ENCODE measurements at regions not wholly inside any gene's neighbourhood (a gene's known extent, or its start where the extent isn't known, plus 50 kb on each side); places are given as distances from the start of the nearest gene placed in this dataset.

DNA sequence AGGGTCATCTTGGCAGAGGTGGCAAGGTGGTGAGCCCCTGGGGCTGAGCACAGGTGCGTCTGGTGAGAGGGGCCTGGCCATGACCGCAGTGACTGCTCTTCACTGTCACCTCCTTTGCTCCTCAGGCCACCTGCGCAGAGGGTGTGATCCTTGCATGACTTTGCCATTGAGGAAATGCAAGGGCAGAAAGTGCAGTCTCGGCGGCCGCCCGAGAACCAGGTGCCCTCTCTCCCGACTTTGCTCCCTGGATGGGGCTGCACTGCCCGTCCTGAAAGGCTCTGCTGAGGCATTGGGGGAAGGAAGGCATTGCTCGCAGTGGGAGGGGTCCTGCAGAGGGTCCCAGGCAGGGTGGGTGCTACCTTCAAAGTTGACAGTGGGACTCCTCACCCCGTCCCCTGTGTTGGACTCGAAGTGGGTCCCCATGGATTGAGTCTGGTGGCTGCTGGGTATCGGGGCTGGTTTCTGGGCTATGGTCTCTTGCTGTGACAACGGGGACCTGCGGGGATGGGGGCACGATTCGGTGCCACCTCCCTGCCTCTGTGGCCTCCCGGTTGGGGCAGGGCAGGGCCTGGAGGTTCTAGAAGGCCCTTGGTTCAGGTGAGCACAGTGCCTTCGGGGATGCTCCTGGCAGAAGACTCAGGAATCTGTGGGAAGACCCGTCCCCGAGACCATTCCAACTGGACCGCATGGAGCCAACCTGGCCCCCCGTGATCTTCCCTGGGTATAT lies 1239.4 kb downstream of the BRD1 start:
- RAD21 ChIA-PET (ENCODE audit: low non-redundant PET in 1 of 2, low total read pairs in 2 of 2, uncharacterized antibody in 2 of 2, unreplicated experiment in 2 of 2): no interaction called here
- no peak for TF ChIP-seq CEBPB (IDR thresholded peaks at IDR 0.05; ENCODE audit: low read depth)
- peaks cover 6 to 9% of the 10 kb centered on the region in 2 experiments; a peak in 3 of 4 replicates for H3K9me3 ChIP-seq (ENCODE audit: control insufficient read depth in 1 of 2, insufficient read depth in 1 of 2, low read depth in 1 of 2, low read length in 2 of 2)
- no peaks in the 10 kb centered on the region for H3K36me3 ChIP-seq (ENCODE audit: control insufficient read depth in 1 of 2, insufficient read depth in 2 of 2, low read length in 2 of 2)
- DNase-seq (ENCODE audit: low read depth, low spot score) (no peak), ATAC-seq (no peak)
- H3K4me2 ChIP-seq (ENCODE audit: low read length): no peak overlapping the region
- no peak overlapping the region for H3K27ac ChIP-seq (ENCODE audit: low read depth, low read length)
- H3K4me1 ChIP-seq (ENCODE audit: control insufficient read depth in 1 of 2, insufficient read depth in 2 of 2, low read length in 2 of 2): no peaks in the 10 kb centered on the region
- H3K79me2 ChIP-seq (ENCODE audit: insufficient read depth, low read length): no peaks in the 10 kb centered on the region
- H2AFZ ChIP-seq (ENCODE audit: low read depth, low read length, poor library complexity, severe bottlenecking): no peak overlapping the region
- no peaks in the 10 kb centered on the region for H3K27me3 ChIP-seq (ENCODE audit: insufficient read depth, low read length)
- no TSS peak for BruUV-seq (replicated peaks)
- intact Hi-C loops (cut with micrococcal nuclease): no loop called here
- H3K4me3 ChIP-seq (replicated peaks in 1 of 2; ENCODE audit: low read depth in 1 of 2, low read length in 2 of 2): no peak overlapping the region
- POLR2A ChIA-PET: no interaction called here
- CTCF ChIA-PET: no interaction called here
- no peaks in the 10 kb centered on the region for H3K9me2 ChIP-seq (ENCODE audit: insufficient read depth)
- H4K20me1 ChIP-seq (ENCODE audit: insufficient read depth): no peaks in the 10 kb centered on the region
- no peak overlapping the region for H3K9ac ChIP-seq (ENCODE audit: low read length)

DNA sequence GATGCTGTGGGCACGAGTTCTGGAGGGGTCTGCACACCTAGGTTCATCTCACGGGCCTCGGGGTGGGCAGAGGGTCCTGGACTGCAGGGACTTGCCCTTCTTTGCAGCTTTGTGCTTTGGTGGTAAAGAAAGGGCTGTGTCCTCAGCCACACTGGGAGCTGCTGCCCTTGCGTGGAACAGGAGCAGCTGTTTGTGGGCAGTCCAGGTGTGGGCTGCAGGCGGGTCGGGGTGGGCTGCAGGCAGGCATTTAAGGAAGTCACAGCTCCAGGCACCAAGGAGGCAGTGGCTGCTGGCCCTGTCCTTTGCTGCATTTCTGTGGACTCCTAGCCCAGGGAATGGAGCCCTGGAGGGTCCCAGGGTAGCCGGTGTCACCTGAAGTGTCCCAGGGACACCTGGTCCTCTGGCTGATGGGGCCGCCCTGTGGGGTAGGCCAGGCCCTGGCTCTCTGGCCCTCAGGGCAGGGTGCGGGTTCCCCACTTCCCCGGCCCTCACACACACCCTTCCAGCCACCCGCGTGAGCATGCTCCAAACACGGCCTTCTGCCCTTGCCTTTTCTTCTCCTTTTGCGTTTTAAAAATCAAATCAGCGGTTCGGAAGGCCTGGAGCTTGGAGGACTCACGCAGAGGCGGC lies 1240.3 kb downstream of the BRD1 start:
- Histone ChIP-seq H3K27ac (ENCODE audit: low read depth, low read length) (no peak overlapping the region), H4K20me1 (ENCODE audit: insufficient read depth) (no peaks in the 10 kb centered on the region), H3K9me3 (ENCODE audit: control insufficient read depth in 1 of 2, insufficient read depth in 1 of 2, low read depth in 1 of 2, low read length in 2 of 2) (peaks cover 6 to 14% of the 10 kb centered on the region in 2 experiments; a peak in 3 of 4 replicates), H3K4me1 (ENCODE audit: control insufficient read depth in 1 of 2, insufficient read depth in 2 of 2, low read length in 2 of 2) (no peaks in the 10 kb centered on the region), H3K4me2 (ENCODE audit: low read length) (no peak overlapping the region), H3K9ac (ENCODE audit: low read length) (no peak overlapping the region), H2AFZ (ENCODE audit: low read depth, low read length, poor library complexity, severe bottlenecking) (no peak overlapping the region), H3K79me2 (ENCODE audit: insufficient read depth, low read length) (no peaks in the 10 kb centered on the region), H3K27me3 (ENCODE audit: insufficient read depth, low read length) (no peaks in the 10 kb centered on the region), H3K4me3 (replicated peaks in 1 of 2; ENCODE audit: low read depth in 1 of 2, low read length in 2 of 2) (no peak overlapping the region), H3K9me2 (ENCODE audit: insufficient read depth) (no peaks in the 10 kb centered on the region), H3K36me3 (ENCODE audit: control insufficient read depth in 1 of 2, insufficient read depth in 2 of 2, low read length in 2 of 2) (no peaks in the 10 kb centered on the region)
- ChIA-PET CTCF (no interaction called here), POLR2A (no interaction called here), RAD21 (ENCODE audit: low non-redundant PET in 1 of 2, low total read pairs in 2 of 2, uncharacterized antibody in 2 of 2, unreplicated experiment in 2 of 2) (no interaction called here)
- TF ChIP-seq EZH2 (IDR thresholded peaks at IDR 0.05) (no peak), ZNF274 (IDR thresholded peaks at IDR 0.05; ENCODE audit: low read depth, low read length) (no peak), EZH2phosphoT487 (IDR thresholded peaks at IDR 0.05; ENCODE audit: borderline replicate concordance) (no peak), SIN3A (IDR thresholded peaks at IDR 0.05; ENCODE audit: low read depth) (no peak), JUND (IDR thresholded peaks at IDR 0.05) (no peak), YY1 (IDR thresholded peaks at IDR 0.05; ENCODE audit: extremely low read depth, insufficient replicate concordance, low read depth, low read length) (no peak), CBX3 (IDR thresholded peaks at IDR 0.05; ENCODE audit: low read depth) (no peak), POLR2AphosphoS5 (IDR thresholded peaks at IDR 0.05; ENCODE audit: low read depth, low read length) (no peak), ZFX (IDR thresholded peaks at IDR 0.05) (no peak), RAD21 (IDR thresholded peaks at IDR 0.05; ENCODE audit: low read depth) (no peak), TCF7L2 (IDR thresholded peaks at IDR 0.05; ENCODE audit: borderline replicate concordance, extremely low read depth, insufficient read depth, insufficient read length) (no peak), EGR1 (IDR thresholded peaks at IDR 0.05; ENCODE audit: low read depth) (no peak), SP1 (IDR thresholded peaks at IDR 0.05; ENCODE audit: low read depth) (no peak)
- TF ChIP-seq, protein P1, sequence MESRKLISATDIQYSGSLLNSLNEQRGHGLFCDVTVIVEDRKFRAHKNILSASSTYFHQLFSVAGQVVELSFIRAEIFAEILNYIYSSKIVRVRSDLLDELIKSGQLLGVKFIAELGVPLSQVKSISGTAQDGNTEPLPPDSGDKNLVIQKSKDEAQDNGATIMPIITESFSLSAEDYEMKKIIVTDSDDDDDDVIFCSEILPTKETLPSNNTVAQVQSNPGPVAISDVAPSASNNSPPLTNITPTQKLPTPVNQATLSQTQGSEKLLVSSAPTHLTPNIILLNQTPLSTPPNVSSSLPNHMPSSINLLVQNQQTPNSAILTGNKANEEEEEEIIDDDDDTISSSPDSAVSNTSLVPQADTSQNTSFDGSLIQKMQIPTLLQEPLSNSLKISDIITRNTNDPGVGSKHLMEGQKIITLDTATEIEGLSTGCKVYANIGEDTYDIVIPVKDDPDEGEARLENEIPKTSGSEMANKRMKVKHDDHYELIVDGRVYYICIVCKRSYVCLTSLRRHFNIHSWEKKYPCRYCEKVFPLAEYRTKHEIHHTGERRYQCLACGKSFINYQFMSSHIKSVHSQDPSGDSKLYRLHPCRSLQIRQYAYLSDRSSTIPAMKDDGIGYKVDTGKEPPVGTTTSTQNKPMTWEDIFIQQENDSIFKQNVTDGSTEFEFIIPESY (IDR thresholded peaks at IDR 0.05; ENCODE audit: extremely low read depth, insufficient replicate concordance, low read length): no peak
- no peak for DNase-seq (ENCODE audit: low read depth, low spot score)
- no TSS peak for BruUV-seq (replicated peaks)
- ATAC-seq: no peak
- intact Hi-C loops (cut with micrococcal nuclease): no loop called here
